HEK293T (cell line): ENCODE measurements at regions not wholly inside any gene's neighbourhood (a gene's known extent, or its start where the extent isn't known, plus 50 kb on each side); places are given as distances from the start of the nearest gene placed in this dataset.

ENCODE experiments used
- CTCF ChIA-PET: fragments of 350-600 bp; formaldehyde crosslinking; extraction: SDS; loops from one replicate; lab custom pipeline; 2021; ENCODE audit warnings: antibody characterized with exemption, inconsistent platforms; lab: Yijun Ruan, JAX
- POLR2A ChIA-PET: fragments of 350-600 bp; formaldehyde crosslinking; extraction: SDS; loops from one replicate; lab custom pipeline; 2020; ENCODE audit warnings: antibody characterized with exemption, inconsistent platforms; lab: Yijun Ruan, JAX
- DNase-seq: peaks from one replicate; pipeline ENCODE4 v3.0.0; 2012; ENCODE audit warnings: mixed read lengths; ENCODE audit errors: extremely low spot score
- ARNT ChIP-seq: fragments of 450-650 bp; IDR thresholded peaks from 2 replicates; pipeline ENCODE4 v1.6.1; 2017; ENCODE audit warnings: mild to moderate bottlenecking
- BHLHE40 ChIP-seq: fragments of 450-650 bp; IDR thresholded peaks from 2 replicates; pipeline ENCODE4 v1.6.1; 2016; ENCODE audit warnings: mild to moderate bottlenecking, moderate library complexity, borderline replicate concordance
- CTBP1 ChIP-seq: fragments of 450-650 bp; IDR thresholded peaks from 2 replicates; pipeline ENCODE4 v1.6.1; 2016; ENCODE audit warnings: borderline replicate concordance
- ELF4 ChIP-seq: fragments of 450-650 bp; IDR thresholded peaks from 2 replicates; pipeline ENCODE4 v1.6.1; 2017; ENCODE audit warnings: antibody characterized with exemption
- FOXA1 ChIP-seq: fragments of 450-650 bp; IDR thresholded peaks from 2 replicates; pipeline ENCODE4 v1.6.1; 2016; ENCODE audit warnings: mild to moderate bottlenecking
- FOXK2 ChIP-seq: fragments of 450-650 bp; IDR thresholded peaks from 2 replicates; pipeline ENCODE4 v1.6.1; 2016; ENCODE audit warnings: mild to moderate bottlenecking
- FOXM1 ChIP-seq: fragments of 450-650 bp; IDR thresholded peaks from 2 replicates; pipeline ENCODE4 v1.6.1; 2017; ENCODE audit warnings: mild to moderate bottlenecking, borderline replicate concordance
- HDGF ChIP-seq: fragments of 450-650 bp; IDR thresholded peaks from 2 replicates; pipeline ENCODE4 v1.6.1; 2017; ENCODE audit warnings: antibody characterized with exemption, borderline replicate concordance
- L3MBTL2 ChIP-seq: fragments of 450-650 bp; conservative IDR thresholded peaks from 2 replicates; pipeline ENCODE4 v1.6.1; 2016; ENCODE audit warnings: mild to moderate bottlenecking
- LEF1 ChIP-seq: fragments of 450-650 bp; IDR thresholded peaks from 2 replicates; pipeline ENCODE4 v1.6.1; 2017; ENCODE audit warnings: mild to moderate bottlenecking, borderline replicate concordance
- NFRKB ChIP-seq: fragments of 450-650 bp; IDR thresholded peaks from 2 replicates; pipeline ENCODE4 v1.6.1; 2016; ENCODE audit warnings: mild to moderate bottlenecking, moderate library complexity
- PKNOX1 ChIP-seq: fragments of 450-650 bp; IDR thresholded peaks from 2 replicates; pipeline ENCODE4 v1.6.1; 2016
- SP1 ChIP-seq: fragments of 450-650 bp; IDR thresholded peaks from 2 replicates; pipeline ENCODE4 v1.6.1; 2017
- SUZ12 ChIP-seq: fragments of 450-650 bp; IDR thresholded peaks from 2 replicates; pipeline ENCODE4 v1.6.1; 2016; ENCODE audit warnings: mild to moderate bottlenecking
- TARDBP ChIP-seq: fragments of 450-650 bp; IDR thresholded peaks from 2 replicates; pipeline ENCODE4 v1.6.1; 2016
- ZNF384 ChIP-seq: fragments of 450-650 bp; IDR thresholded peaks from 2 replicates; pipeline ENCODE4 v1.6.1; 2016

DNA sequence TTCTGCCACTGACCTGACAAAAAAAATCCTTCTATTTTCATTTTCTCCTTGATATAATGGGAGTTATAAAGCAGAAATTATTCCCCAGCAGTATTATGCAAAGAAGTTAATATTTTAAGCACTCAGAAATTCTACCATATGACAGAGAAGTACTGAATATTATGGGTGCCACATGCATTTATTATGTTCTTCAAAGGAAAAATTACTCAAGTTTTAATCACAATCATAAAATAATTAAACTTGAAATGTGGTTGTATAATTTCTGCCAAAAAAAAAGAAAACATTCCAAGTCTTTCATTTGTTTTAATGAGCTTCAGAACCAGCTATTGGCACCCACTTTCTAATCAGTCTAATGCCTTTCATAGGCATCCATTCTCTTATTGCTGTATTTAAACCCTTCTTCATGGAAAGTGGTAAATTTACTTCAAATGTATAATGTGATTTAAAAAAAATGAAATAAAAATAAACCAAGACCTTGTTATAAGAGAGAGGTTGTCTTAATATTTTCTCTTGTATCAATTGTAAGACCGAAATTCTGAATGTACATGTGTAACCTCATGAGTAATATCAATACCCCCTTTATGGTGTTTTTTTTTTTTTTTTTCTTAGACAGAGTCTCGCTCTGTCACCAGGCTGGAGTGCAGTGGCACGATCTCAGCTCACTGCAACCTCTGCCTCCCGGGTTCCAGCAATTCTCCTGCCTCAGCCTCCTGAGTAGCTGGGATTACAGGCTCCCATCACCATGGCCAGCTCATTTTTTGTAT, 302.3 kb downstream of the IRS1 start:
- CTCF ChIA-PET = no interaction called here

GRCh38 chr2:226496273-226496550, 303.4 kb downstream of the IRS1 start:
- no peak for DNase-seq
- CTCF ChIA-PET = no interaction called here
- no peak for TF ChIP-seq ELF4
- no peak for TF ChIP-seq SUZ12
- no peak for TF ChIP-seq SP1
- no peak for TF ChIP-seq LEF1
- TF ChIP-seq BHLHE40 = no peak
- TF ChIP-seq ZNF384 = no peak
- no peak for TF ChIP-seq L3MBTL2
- no peak for TF ChIP-seq HDGF
- TF ChIP-seq CTBP1 = no peak
- TF ChIP-seq FOXK2 = no peak
- TF ChIP-seq TARDBP = no peak
- TF ChIP-seq NFRKB = no peak
- TF ChIP-seq FOXA1 = no peak
- TF ChIP-seq FOXM1 = no peak
- no peak for TF ChIP-seq PKNOX1
- POLR2A ChIA-PET = no interaction called here

More for the DNA sequence above, 302.3 kb downstream of the IRS1 start:
- DNase-seq = no peak
- POLR2A ChIA-PET = no interaction called here
- TF ChIP-seq ZNF384 = no peak

DNA sequence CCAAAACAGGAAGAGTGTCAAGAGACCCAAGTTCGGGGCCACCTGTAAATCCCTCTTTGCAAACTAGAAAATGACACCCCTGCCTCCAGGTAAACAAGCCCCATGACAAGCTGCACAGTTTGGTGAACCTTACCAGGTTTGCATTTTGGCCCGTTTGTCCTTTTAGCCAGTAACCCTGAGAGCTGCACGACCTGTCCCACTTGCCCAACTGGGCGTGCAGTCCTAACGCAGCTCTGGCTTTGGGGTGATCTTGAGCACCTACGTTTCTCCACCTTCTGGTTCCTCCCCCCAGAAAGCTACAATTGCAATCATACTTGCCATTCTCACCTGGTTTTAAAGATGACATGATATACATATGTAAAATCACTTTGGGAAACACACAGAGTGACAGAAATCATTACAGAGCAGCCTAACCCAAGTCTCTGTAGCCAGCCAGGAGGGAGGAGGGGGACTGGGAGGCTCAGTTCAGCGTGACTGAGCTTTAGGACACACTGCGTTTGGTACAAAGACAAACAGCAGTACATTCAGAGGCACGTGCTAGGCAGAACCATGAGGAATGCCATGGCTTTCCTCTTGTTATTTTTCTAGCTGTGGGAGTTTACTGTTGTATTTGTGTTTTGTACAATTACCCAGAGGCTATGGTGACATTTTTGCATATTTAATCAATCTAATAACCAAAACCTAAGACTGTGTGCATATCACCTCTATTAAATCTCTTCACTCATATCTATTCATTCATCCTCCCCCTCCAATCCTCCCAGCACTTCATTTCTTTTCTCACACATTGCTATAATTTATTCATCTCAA, 304.0 kb downstream of the IRS1 start:
- DNase-seq = no peak
- CTCF ChIA-PET = no interaction called here

DNA sequence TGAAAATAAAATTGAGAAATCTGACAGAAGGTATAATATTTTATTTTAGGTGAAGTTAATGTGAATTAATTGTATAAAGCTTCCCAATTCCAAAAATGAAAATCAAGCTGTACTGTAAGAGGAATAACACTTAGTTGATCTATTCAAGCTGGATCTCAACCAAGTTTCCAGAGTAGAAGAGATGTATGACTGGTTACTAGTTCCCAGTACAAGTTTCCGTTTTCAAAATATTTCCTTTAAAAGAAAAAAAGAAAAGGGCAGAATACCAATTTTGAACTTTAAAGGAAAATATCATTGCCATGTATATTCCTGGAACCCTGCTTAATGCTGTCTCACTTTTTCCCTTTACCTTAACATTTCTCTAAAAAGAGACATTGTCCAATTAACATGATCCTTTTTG, 308.5 kb downstream of the IRS1 start:
- DNase-seq = no peak
- TF ChIP-seq SUZ12 (no peak), BHLHE40 (no peak), LEF1 (no peak)
- ChIA-PET CTCF (no interaction called here), POLR2A (no interaction called here)

More for the DNA sequence above, 304.0 kb downstream of the IRS1 start:
- TF ChIP-seq ARNT (no peak), PKNOX1 (no peak), CTBP1 (no peak), BHLHE40 (no peak), LEF1 (no peak)
- POLR2A ChIA-PET = no interaction called here

DNA sequence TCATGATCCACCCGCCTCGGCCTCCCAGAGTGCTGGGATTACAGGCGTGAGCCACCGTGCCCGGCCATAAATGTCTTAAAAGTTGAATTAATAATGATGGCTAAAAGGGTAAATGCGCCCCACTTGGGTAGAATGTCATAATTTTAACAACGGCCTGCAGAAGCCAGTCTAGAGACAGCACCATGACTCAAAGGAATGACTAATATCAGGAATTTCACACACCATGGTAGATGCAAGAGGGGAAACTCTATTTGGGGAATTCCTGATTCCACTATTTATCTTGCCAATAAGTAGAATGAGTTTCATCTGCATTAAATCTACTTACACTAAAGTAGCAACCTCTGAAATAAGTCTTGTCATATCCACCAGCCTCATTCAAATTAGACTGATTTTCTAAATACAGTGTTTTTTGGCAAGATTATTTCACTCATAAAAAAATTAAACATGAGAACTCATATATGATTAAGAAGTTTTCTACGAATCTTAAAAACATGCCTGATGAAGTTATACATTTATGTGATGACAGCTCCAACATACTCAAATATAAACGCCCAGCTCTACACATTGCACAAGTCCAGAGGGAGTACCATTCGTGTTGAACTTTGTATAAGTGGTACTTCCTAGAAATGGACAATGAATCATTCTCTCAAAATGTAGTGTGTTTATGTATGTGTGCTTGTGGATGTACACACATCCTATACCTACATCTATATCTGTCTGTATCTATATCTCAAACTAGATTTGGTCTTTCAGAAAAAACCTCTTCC, 309.7 kb downstream of the IRS1 start:
- POLR2A ChIA-PET = no interaction called here
- no peak for DNase-seq
- TF ChIP-seq FOXM1 (no peak), LEF1 (no peak), SUZ12 (no peak), CTBP1 (no peak), ZNF384 (no peak), HDGF (no peak), ARNT (no peak), NFRKB (no peak), SP1 (no peak), L3MBTL2 (no peak), BHLHE40 (no peak), FOXK2 (no peak), ELF4 (no peak), FOXA1 (no peak), PKNOX1 (no peak), TARDBP (no peak)
- CTCF ChIA-PET = no interaction called here

DNA sequence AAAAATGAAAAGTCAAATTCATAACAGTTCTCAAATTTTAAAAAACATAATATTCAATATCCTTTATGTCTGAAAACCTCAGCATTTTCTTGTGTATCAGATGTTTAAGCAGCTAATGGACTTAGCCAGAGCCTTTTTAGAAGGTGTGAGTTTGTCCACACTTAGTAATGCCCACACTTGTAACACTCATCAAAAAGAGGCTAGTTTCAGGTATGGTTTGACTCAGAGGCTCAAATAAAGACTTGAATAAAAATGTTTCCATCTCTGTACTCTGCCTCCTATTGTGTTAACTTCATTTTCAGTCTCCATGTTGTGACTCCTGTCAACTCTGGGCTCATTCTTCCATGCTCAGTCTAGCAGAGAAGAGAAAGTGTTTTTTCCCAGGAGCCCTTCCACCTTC, 311.6 kb downstream of the IRS1 start:
- TF ChIP-seq BHLHE40 = no peak
- TF ChIP-seq TARDBP = no peak
- TF ChIP-seq PKNOX1 = no peak
- TF ChIP-seq SUZ12 = no peak
- no peak for TF ChIP-seq CTBP1
- no peak for TF ChIP-seq FOXK2
- ChIA-PET POLR2A (no interaction called here), CTCF (no interaction called here)
- DNase-seq = no peak
